NCI-H2227 treated with DMSO at 0.1 percent for 48 hours (cell line): ENCODE measurements at regions not wholly inside any gene's neighbourhood (a gene's known extent, or its start where the extent isn't known, plus 50 kb on each side); places are given as distances from the start of the nearest gene placed in this dataset.

ENCODE experiments used
- DNase-seq: peaks from one replicate; lab custom pipeline; 2025; lab: John Stamatoyannopoulos, UW

DNA sequence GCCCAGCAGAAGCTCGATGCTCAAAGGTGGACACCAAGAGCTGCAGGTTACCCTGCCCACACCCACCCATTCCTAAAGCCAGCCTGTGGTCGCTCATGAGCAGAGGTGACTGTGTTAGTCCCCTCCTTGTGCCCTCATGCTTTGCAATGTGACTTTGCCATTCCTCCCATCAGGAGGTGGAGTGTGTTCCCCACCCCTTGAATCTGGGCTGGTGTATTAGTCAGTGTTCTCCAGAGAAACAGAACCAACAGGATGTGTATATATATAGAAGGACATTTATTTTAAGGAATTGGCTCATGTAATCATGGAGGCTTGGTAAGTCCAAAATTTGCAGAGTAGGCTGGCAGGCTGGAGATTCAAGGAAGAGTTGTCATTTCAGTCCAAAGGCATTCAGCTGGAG lies 54.4 kb upstream of the RNF24 start:
- DNase-seq, result no peak

DNA sequence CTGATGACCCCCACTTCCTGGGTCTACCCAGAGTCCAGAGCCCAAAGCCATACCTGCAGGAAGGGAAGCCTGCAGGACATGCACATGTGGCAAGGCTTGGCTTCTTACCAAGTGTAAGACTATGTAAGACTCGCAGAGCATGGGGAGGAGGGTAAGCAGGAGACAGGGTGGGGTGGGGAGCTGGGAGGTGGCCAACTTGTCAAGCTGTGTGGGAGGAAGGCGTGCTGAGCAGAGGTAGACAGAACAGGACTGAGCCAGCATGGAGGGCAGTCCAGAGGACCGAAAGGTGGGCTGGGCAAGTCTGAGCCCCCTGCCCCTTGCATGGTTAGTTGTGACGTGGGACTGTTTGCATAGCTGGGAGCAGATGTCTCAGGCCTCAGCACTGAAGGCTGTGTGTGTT lies 53.4 kb upstream of the RNF24 start:
- no peak for DNase-seq

DNA sequence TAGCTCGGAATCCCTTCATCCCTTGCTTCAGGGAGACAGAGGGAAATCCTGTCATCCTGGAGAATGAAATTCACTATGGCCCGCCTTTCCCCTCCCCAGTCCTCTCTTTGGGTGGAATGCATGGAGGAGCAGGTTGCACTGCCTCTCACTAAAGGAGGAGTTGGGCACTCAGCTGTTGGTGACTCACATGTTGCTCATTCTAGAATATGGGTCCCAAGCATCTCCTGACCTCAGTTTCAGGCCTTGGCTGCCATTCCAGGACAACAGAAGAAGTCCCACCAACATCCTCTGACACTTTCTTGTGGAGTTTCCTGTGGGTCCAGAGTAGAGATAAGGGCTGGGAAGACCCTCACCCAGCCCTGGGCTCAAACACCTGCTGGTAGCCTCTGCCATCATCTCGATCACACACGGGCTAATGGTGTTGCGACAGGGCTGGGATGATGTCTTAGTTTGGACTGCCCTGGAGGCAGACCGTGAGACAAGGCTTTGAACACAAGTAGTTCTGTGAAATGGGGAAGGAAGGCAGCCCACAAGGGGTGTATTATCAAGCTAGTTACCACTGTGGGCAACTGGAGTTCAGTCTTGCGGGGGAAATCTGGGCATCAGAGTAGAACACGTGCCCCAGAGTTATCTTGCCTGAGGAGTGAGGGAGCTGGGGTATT lies 52.4 kb upstream of the RNF24 start:
- DNase-seq, result no peak

DNA sequence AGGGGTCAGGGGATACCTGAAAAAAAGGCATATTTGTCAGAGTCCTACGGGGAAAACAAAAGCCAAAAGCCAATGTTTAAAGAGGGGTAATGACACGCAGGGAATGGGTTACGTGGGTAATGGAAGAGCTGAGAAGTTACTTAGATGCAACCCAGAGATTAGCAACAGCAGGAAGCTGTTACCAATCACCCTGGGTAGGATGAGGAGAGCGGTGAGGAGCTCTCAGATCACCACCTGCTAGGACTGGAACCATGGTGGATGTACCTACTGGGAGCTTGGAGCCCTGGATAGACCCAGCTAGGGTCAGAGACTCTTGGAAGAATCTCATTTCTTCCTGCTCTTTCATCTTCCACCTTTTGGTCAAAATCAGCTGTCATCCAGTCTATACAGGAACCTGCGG lies 51.2 kb upstream of the RNF24 start:
- no peak for DNase-seq

DNA sequence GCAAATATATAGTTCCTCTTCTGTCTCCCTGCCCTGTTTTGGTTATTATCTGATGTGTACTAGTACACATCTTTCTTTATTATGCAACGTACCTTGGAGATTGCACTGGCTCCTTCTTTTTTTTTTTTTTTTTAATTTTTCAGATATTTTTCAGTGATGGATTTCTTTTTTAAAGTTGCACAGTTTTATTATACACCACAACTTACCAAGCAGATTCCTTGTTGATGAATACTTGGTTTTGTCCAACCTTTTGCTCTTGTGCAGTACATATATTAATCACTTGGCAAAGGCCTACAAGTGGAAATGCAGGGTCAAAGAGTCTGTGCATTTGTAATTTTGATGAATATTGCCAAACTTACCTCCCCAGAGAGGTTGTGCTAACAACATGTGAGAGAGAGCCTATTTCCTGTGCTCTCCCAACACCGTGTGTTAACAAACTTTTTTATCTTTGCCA lies 50.1 kb upstream of the RNF24 start:
- no peak for DNase-seq
